K562 (cell line): ENCODE measurements at regions not wholly inside any gene's neighbourhood (a gene's known extent, or its start where the extent isn't known, plus 50 kb on each side); places are given as distances from the start of the nearest gene placed in this dataset.

Experiments
- HNRNPH1 ChIP-seq: fragments of 200-400 bp; formaldehyde crosslinking; optimal IDR thresholded peaks from 2 replicates; pipeline ENCODE3; 2017; ENCODE audit warnings: low read depth, mild to moderate bottlenecking, low read length, moderate library complexity
- TF ChIP-seq, protein P1 (sequence below), 3 experiments: IDR thresholded peaks in 2 of 3; conservative IDR thresholded peaks in 1 of 3; 2 replicates each; pipeline ENCODE4 v1.5.1; 2011 to 2012; ENCODE audit warnings: low read length in 3 of 3, mild to moderate bottlenecking in 3 of 3, control low read depth in 2 of 3, improper control_type of control experiment in 1 of 3, inconsistent platforms in 1 of 3, low read depth in 1 of 3, mixed read lengths in 1 of 3, moderate library complexity in 1 of 3; ENCODE audit not compliant: insufficient read depth in 2 of 3
- TF ChIP-seq, protein P2 (sequence below): sonication (generic); formaldehyde crosslinking; IDR thresholded peaks from 2 replicates; pipeline ENCODE4 v1.8.0; 2022; ENCODE audit warnings: missing genetic modification reagents, mild to moderate bottlenecking, borderline replicate concordance
- TF ChIP-seq, protein P3 (sequence below): fragments of 450-650 bp; IDR thresholded peaks from 2 replicates; pipeline ENCODE4 v1.6.1; 2018; ENCODE audit not compliant: partially characterized antibody

DNA sequence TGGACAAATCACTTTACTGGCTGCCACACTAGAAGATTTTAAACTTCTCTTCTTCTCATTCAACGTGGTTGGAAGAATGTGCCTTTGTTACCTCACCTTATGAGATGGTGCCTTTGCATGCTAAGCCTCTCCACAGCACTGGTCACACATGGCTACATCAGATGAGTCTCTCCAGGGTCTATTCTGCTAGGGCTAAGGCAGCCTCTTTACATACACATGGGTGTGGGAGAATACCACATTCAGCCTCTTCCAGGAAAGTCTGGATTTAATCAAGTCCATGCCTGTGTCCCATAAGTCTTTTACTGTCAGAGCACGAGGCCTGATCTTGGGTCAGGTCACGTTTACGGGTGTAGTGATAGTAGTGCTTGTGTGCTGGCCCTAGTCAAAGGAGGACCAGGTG, 701.5 kb downstream of the SORCS3 start:
- TF ChIP-seq HNRNPH1 = no peak
- TF ChIP-seq, protein P1, sequence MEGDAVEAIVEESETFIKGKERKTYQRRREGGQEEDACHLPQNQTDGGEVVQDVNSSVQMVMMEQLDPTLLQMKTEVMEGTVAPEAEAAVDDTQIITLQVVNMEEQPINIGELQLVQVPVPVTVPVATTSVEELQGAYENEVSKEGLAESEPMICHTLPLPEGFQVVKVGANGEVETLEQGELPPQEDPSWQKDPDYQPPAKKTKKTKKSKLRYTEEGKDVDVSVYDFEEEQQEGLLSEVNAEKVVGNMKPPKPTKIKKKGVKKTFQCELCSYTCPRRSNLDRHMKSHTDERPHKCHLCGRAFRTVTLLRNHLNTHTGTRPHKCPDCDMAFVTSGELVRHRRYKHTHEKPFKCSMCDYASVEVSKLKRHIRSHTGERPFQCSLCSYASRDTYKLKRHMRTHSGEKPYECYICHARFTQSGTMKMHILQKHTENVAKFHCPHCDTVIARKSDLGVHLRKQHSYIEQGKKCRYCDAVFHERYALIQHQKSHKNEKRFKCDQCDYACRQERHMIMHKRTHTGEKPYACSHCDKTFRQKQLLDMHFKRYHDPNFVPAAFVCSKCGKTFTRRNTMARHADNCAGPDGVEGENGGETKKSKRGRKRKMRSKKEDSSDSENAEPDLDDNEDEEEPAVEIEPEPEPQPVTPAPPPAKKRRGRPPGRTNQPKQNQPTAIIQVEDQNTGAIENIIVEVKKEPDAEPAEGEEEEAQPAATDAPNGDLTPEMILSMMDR (IDR thresholded peaks at IDR 0.05 in 2 of 3, conservative IDR thresholded peaks at IDR 0.05 in 1 of 3; ENCODE audit: insufficient read depth in 2 of 3, low read depth in 1 of 3, low read length in 3 of 3) = no peak
- TF ChIP-seq, protein P2, sequence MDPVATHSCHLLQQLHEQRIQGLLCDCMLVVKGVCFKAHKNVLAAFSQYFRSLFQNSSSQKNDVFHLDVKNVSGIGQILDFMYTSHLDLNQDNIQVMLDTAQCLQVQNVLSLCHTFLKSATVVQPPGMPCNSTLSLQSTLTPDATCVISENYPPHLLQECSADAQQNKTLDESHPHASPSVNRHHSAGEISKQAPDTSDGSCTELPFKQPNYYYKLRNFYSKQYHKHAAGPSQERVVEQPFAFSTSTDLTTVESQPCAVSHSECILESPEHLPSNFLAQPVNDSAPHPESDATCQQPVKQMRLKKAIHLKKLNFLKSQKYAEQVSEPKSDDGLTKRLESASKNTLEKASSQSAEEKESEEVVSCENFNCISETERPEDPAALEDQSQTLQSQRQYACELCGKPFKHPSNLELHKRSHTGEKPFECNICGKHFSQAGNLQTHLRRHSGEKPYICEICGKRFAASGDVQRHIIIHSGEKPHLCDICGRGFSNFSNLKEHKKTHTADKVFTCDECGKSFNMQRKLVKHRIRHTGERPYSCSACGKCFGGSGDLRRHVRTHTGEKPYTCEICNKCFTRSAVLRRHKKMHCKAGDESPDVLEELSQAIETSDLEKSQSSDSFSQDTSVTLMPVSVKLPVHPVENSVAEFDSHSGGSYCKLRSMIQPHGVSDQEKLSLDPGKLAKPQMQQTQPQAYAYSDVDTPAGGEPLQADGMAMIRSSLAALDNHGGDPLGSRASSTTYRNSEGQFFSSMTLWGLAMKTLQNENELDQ = no peak
- TF ChIP-seq, protein P3, sequence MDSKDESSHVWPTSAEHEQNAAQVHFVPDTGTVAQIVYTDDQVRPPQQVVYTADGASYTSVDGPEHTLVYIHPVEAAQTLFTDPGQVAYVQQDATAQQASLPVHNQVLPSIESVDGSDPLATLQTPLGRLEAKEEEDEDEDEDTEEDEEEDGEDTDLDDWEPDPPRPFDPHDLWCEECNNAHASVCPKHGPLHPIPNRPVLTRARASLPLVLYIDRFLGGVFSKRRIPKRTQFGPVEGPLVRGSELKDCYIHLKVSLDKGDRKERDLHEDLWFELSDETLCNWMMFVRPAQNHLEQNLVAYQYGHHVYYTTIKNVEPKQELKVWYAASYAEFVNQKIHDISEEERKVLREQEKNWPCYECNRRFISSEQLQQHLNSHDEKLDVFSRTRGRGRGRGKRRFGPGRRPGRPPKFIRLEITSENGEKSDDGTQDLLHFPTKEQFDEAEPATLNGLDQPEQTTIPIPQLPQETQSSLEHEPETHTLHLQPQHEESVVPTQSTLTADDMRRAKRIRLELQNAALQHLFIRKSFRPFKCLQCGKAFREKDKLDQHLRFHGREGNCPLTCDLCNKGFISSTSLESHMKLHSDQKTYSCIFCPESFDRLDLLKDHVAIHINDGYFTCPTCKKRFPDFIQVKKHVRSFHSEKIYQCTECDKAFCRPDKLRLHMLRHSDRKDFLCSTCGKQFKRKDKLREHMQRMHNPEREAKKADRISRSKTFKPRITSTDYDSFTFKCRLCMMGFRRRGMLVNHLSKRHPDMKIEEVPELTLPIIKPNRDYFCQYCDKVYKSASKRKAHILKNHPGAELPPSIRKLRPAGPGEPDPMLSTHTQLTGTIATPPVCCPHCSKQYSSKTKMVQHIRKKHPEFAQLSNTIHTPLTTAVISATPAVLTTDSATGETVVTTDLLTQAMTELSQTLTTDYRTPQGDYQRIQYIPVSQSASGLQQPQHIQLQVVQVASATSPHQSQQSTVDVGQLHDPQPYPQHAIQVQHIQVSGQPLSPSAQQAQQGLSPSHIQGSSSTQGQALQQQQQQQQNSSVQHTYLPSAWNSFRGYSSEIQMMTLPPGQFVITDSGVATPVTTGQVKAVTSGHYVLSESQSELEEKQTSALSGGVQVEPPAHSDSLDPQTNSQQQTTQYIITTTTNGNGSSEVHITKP = no peak
